HG02840 (cell line): ENCODE measurements at regions not wholly inside any gene's neighbourhood (a gene's known extent, or its start where the extent isn't known, plus 50 kb on each side); places are given as distances from the start of the nearest gene placed in this dataset.
"Not testable (repeated sequence)": the region's sequence is repeated elsewhere in the genome, so short reads cannot be mapped to it uniquely, and the experiment has no call there.

ENCODE experiments used
- ATAC-seq: cut with Tn5 transposase; IDR thresholded peaks from one replicate; pipeline ENCODE4 v1.9.1; 2021; ENCODE audit warnings: mild to moderate bottlenecking, moderate library complexity, moderate number of reproducible peaks; ENCODE audit not compliant: unreplicated experiment, low FRiP score

DNA sequence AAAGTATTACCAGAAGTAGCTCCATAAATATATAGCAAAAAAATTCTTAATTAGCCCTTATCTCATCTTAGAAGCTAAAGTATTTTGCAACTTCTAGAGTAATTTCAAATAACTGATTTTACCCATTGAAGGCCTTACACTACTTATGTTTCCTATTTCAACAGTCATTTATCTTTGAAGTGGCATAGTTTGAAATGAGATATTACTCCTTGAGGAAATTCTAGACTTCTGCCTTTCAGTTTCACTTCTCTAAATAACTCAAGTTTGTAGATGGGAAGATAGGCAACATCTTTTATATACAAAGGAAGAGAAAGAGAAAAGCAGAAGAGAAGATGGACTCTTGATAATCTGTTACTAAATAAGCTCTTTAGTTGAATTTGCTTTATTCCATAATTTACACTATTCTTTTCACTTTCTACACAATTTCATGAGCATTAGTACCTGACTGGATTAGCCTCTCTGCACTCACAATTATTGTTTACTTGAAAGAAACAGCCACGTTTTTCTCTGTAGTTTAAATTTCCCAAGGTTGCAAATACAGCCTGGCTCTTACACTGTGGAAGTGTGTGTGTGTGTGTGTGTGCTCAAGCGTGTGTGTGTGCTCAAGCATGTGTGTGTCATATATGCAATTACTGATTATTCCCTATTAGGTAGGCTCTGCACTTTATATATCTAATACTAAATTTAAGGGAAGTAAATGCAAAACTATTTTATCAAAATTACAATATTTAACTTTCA, 60.6 kb upstream of the EMB start:
- peak; percentile 99 for ATAC-seq

DNA sequence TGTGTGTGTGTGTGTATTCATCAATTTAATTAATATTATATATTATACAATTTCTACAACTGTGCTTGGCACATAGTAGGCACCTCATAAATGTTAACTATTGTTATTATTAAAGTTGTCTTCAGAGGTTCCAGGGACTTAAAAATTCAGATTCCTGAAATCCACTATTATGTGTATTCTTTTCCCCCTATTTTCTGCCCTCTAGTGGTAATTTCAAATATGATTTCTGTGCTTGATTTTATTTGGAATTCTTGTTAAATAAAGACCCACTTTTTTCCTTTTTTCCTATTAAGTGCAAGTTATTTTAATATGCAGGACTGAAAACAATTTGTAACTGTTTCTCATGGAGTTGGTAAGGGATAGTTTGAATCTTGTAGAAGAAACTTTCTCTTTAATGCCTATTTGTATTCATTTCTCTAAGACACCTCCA, 72.0 kb upstream of the EMB start:
- not testable (repeated sequence) for ATAC-seq

DNA sequence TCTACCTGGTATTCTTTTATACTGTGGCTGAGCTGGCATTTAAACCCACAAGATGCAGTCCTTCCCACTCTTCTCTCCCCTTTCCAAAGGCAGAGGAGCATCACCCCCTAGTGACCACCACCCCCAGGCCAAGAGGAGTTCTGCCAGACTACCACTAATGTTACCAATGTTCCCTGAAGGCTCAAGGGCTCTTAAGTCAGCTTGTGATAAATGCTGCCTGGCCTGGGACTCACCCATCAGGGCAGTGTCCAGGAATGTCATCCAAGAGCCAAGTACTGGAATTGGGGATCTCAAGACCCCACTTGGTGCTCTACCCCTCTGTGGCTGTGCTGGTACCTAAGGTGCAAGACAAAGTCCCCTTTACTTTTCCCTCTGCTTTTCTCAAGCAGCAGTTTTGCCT, 80.0 kb upstream of the EMB start:
- not testable (repeated sequence) for ATAC-seq

DNA sequence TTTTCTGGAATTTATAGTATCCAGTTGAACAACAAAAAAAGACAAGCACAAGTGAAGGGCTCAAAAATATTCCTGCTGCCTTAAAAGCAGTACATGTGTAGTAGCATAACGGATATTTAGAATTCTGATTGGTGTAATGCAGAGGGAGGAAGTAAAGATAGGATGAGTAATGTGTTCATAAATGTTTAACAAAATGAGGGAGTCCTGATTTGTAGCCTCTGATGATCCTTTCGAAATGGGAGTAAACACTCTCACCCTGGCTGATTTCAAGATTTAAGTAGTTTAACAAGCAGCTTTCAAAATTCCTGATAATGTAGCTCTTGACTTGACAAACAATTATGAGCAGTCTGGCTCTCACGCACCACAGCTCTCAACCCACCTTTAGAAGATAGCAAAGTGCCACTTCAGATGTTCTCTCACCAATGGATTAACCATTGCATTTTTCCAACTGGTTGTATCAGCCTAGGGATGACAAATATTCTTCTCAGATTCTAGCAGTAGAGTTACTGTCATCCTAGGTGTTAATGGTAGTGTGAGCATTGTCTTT, 86.5 kb upstream of the EMB start:
- ATAC-seq = not testable (repeated sequence)

DNA sequence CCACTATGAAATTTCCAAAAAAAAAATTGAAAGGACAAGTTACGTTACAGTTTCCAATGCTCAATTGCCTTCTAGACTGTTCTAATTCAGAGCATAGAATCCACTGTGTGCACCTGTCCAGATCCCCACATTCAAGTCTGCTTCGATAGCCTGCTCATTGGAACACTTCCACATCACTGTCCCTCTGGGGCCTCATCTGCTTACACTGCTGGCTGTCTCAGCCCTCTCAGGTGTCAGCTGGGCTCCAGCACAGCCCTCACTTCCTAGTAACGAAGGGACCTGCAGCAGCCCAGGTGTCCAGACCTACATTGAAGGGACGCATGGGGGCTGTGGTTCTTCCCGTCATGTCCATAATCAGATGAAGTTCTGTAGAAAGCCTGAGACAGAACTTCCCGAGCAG, 94.3 kb upstream of the EMB start:
- ATAC-seq = no peak

DNA sequence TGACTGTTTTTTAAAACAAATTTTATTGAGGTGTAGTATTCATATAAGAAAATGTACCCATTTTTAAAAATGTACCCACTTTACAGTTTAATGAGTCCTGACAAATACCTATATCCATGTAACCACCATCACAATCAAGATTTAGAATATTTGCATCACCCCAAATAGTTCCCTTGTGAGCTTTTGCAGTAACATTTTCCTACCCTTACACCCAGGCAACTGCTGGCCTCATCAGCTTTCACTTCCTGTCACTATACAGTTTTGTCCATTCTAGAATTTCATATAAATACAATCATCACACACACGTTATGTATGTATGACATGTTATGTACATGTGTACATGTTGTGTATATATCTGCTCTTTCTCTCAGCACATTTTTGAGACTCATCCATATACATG, 96.4 kb upstream of the EMB start:
- not testable (repeated sequence) for ATAC-seq

DNA sequence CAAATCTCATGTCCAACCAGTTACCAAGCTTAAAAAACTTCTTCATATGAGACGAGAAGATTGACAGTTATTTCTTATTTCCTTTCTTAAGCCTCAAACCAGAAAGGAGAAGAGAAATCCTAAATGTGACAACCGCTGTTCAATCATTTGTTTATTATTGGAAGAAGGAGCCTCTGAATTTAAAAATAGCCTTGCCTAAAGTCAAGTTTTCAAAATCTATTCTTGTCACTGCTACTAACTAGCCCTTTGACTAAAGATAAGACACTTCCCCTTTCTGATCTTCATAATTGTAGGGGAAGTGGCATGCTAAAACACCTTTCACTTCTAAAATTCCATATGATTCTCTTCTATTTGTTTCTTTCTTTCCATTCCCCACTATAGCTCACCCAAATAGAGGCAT, 106.2 kb upstream of the EMB start:
- no peak for ATAC-seq

DNA sequence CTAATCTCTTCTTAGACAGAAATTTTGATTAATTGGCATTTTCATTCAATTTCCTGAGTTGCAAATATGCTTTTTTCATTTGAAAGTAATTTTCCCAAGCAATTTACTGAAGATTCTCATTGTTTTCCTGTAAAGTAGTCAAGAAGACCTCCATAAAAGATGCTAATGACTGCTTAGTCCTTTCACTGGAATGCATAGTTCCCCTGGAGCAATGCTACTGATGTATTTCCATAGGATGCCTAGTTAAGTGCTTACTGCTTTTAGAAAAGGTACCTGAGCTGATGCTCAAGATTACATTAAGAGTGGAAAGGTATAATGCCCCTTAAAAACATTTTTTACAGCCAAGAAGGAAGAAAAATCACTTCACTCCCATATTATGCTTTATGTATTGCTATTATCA, 109.2 kb upstream of the EMB start:
- no peak for ATAC-seq

DNA sequence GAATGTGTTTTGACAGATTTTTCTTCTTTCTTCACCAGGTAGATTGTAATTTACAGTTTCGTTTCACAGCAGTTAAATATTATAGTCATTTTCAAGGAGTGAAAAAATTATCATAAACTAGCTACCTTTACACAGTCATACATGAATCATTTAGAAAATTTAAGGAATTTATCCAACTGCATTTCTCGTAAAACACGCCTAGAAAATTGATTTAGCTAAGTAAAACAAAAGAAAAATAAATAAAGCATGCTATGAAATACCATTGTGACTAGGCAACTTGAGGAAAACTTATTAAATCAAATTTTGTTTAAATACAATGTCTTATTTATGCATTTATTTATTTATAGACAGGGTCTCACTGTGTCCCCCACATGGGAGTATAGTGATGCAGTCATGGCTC, 109.9 kb upstream of the EMB start:
- no peak for ATAC-seq

DNA sequence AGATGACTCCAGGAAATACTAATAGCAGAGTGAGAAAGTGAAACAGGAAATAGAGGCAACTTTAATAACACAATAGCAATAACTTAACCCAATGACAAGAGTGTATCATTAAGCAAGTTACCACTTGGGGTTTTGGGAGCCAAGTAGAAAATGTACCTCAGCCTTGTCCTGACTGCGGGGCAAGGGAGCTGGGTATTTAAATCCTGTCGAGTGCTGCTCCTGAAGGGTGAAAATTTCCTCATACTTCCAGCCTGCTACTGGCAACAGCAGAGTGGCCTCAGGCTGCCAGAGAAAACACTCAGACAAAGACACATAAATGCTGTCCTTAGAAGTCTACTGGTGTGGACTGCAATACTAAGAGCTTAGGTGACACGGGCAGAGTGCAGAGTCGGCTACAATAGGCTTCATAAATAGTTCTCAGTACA, 112.5 kb upstream of the EMB start:
- no peak for ATAC-seq

DNA sequence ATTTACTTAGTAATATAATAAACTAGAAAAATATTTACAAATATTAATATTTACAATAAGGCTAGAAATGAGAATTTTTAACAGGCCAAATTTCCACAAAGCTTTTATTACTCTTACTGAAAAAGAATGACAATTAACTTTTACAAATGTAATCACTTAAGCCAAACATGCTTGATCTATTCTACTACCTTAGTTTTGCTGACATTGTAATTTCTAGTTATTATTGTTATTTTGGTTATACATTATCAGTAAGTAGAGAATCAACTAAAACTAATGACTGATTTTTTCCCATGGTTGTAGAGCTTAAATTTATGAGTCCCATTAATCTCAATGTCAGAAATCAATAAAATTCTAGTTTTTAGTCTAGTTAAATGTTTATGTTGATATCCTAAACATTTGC, 107.8 kb upstream of the PARP8 start:
- ATAC-seq = not testable (repeated sequence)

DNA sequence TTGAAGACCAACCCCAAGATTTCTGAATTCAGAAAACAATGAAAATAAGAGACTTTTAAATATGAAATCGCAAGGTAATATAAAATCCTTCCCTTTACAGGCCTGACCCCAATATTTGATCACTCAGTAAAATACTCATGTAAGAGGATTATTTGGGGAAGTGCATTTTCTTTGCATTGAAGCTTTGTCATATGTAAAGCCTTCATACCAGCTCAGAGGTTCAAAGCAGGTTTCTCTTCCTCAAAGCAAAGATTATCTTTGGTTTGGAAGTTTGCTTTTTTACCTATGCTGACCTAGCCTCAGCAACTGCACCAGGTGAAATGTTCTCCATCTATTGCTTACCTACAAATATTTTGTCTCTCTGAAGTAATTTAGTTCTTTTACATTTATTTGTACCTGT, 106.5 kb upstream of the PARP8 start:
- ATAC-seq = no peak

DNA sequence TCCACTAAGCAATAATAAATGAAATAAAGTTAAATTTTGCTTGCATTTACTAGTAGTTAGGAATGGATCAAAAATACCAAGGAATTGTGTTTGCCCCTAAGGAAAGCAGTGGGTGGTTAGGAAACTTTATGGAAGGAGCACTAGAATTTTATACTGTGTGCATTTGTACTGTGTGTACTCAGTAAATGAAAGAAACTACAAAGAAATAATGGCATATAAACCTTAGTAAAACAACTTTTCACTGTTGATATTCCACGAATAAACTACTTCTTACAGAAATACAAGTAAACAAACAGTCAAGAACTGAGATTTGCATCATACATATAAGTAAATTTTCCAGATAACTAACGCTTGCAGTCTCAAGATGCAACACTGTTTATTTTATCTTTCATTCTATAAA, 103.7 kb upstream of the PARP8 start:
- no peak for ATAC-seq

DNA sequence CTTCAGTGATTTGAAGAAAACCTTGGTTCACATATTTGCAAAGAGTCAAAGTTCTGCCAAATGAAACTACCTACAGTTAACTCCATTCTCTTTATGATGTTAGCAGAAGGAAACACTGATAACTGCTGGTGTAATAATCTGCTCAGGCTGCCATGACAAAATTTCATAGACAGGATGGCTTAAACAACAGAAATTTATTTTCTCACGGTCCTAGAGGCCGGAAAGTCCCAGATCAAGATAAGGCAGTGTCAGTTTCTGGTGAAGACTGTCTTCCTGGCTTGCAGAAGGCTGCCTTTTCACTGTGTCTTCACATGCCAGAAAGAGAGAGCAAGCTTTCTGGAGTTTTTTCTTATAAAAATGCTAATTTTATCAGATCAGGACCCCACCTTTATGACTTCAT, 102.4 kb upstream of the PARP8 start:
- ATAC-seq = no peak

DNA sequence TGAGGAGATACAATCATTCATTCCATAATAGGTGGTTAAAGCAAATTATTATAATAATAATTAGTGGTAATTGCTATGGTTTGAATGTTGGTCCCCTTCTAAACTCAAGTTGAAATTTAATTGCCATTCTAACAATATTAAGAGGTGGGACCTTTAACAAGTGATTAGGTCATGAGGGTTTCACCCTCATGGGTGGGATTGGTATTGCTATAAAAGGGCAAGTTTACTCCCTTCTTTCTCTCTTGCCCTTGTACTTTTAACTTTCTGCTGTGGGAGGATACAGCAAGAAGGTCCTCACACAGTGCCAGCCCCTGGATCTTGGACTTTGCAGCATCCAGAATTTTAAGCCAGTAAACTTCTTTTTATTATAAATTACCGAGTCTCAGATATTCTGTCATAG, 101.9 kb upstream of the PARP8 start:
- no peak for ATAC-seq

DNA sequence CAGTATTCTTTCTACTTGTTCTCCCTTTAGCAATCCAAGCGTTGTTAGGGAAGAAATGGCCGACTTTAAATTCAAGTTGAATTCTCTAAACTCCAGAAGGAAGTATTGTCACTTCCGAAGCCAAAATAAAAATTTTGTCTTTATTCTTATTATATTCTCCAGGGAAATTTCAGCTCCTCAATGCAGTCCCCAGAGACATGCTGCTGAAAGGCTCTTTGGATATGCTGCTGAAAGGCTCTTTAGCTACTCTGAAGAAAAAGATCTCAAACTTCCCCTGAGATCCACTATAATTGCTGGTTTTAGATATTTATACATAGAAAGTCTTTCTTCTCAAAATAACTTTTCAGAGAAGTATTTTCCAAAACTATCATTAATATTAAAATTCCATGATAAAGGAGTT, 92.3 kb upstream of the PARP8 start:
- no peak for ATAC-seq

DNA sequence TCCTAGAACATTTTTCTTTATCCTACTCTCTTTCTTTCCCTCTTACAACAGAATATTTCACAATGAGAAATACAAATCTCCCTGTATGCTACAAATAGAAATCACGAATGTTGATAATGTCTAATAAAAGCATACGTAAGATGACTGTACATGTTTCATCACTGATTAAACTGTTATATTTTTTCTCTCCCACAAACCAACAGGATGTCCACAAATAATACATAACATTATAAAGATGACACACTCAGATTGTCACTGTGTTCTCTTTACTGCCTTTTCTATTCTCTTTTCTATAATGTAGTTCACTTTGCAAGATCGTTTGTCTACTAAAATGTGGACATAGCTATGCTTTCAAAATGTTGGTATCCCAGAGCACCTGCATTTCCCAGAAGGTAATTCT, 90.7 kb upstream of the PARP8 start:
- no peak for ATAC-seq

DNA sequence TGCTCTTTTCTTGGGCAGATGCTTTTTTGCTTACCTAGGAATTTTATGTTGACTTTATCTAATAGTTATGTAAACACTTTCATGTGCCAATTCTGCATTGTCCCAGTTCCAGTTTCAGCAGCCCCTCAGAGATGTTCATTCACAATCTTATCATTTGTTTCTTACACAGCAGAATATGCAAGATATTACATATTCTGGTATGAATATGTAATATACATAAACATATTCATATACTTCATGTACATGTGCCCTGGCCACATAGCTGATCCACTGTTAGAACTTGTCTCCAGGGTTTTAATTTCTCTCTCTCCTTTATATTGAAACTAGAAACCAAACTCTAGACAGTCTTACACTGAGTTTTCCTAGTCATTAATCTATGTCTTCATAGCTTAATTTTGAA, 90.2 kb upstream of the PARP8 start:
- ATAC-seq = no peak

DNA sequence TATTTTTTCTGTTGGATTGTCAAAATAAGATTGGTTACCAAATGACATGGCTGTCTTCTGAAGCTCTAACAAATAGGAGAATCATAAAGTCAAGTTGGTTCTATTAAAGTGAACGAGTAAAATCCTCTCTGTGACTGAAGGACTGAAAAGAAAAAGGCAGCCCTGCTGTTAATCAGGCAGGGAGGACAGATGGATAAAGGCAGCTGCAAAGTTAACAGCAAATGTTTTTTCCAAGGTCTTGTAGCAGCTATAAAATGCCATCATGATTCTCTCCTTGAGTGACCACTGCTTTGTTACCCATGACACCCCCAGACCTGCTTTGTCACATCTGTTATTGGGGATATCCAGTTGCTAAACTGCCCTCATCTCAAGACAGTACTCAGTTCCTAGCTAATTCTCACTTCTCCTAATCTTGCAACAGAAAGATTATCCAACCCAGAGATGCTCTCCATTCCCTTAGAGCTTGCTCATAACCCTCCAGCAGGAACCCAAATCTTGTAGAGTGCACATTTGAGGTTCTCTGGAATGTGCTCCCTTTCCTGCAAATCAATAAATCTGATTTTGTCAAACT, 89.7 kb upstream of the PARP8 start:
- ATAC-seq = no peak

DNA sequence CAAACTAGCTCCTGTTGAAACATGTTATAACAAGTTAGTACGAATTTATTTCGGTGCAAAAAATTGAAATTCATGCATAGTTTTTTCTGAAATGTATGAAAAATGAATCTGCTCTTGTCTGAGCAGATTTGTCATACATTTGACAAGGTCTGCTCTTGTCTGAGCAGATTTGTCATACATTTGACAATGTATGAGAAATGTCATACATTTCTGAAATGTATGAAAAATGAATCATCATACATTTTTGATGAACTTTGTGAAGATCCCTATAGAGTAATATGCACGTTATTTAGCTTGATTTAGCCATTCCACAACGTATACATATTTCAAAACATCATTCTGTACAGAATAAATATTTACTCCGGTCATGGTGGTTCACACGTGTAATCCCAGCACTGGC, 85.9 kb upstream of the PARP8 start:
- no peak for ATAC-seq

DNA sequence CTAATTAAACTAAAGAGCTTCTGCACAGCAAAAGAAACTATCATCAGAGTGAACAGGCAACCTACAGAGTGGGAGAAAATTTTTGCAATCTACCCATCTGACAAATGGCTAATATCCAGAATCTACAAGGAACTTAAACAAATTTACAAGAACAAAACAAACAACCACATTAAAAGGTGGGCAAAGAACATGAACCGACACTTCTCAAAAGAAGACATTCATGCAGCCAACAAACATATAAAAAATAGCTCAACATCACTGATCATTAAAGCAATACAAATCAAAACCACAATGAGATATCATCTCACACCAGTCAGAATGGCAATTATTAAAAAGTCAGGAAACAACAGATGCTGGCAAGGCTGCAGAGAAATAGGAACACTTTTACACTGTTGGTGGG, 84.6 kb upstream of the PARP8 start:
- ATAC-seq = not testable (repeated sequence)

DNA sequence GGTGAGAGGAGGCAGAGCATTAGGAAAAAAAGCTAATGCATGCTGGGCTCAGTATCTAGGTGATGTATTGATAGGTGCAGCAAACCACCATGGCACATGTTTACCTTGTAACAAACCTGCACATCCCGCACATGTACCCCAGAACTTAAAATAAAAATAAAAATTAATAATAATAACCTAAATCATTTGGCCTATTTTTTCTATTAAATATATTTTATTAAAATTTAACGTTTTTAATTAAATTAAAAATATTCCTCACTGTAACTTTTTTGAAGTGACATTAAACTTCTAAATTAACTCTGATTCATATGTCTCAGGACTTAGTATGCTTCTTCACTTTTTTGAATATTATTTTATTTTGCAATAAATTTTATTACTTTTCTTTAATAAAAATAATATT, 83.7 kb upstream of the PARP8 start:
- ATAC-seq = no peak
